COLO668 (cell line): ENCODE measurements at regions not wholly inside any gene's neighbourhood (a gene's known extent, or its start where the extent isn't known, plus 50 kb on each side); places are given as distances from the start of the nearest gene placed in this dataset.

ENCODE experiments used
- DNase-seq: peaks from one replicate; lab custom pipeline; 2025; ENCODE audit not compliant: unreplicated experiment; lab: John Stamatoyannopoulos, UW

GRCh38 chr5:125698420-125698819 lies 724.8 kb upstream of the GRAMD2B start:
- DNase-seq, result no peak

- DNase-seq, result no peak
Observed at GRCh38 chr5:125699860-125700259, 723.3 kb upstream of the GRAMD2B start.

- DNase-seq, result peak; percentile 54
Observed at GRCh38 chr5:125700380-125700861, 722.8 kb upstream of the GRAMD2B start.

GRCh38 chr5:125703616-125704015 lies 719.6 kb upstream of the GRAMD2B start:
- no peak for DNase-seq

- no peak for DNase-seq
Observed at GRCh38 chr5:125704888-125705287, 718.3 kb upstream of the GRAMD2B start.

- DNase-seq, result no peak
Observed at GRCh38 chr5:125708583-125708982, 714.6 kb upstream of the GRAMD2B start.

GRCh38 chr5:125710745-125711144 lies 712.5 kb upstream of the GRAMD2B start:
- DNase-seq, result no peak

GRCh38 chr5:125712397-125712796 lies 710.8 kb upstream of the GRAMD2B start:
- no peak for DNase-seq

- no peak for DNase-seq
Observed at GRCh38 chr5:125713109-125713805, 710.0 kb upstream of the GRAMD2B start.

GRCh38 chr5:125715216-125715615 lies 708.0 kb upstream of the GRAMD2B start:
- no peak for DNase-seq

- no peak for DNase-seq
Observed at GRCh38 chr5:125717209-125717608, 706.0 kb upstream of the GRAMD2B start.

- peak; percentile 68 for DNase-seq
Observed at GRCh38 chr5:125719681-125720347, 703.4 kb upstream of the GRAMD2B start.

- no peak for DNase-seq
Observed at GRCh38 chr5:125720348-125720685, 702.9 kb upstream of the GRAMD2B start.

- no peak for DNase-seq
Observed at GRCh38 chr5:125720721-125721120, 702.5 kb upstream of the GRAMD2B start.

- no peak for DNase-seq
Observed at GRCh38 chr5:125722550-125722949, 700.7 kb upstream of the GRAMD2B start.

- DNase-seq, result no peak
Observed at GRCh38 chr5:125725691-125726090, 697.5 kb upstream of the GRAMD2B start.

GRCh38 chr5:125743939-125744338 lies 679.3 kb upstream of the GRAMD2B start:
- DNase-seq, result no peak

- no peak for DNase-seq
Observed at GRCh38 chr5:125746917-125747316, 676.3 kb upstream of the GRAMD2B start.

GRCh38 chr5:125750147-125750860 lies 672.9 kb upstream of the GRAMD2B start:
- no peak for DNase-seq

- DNase-seq, result no peak
Observed at GRCh38 chr5:125750861-125751186, 672.4 kb upstream of the GRAMD2B start.

GRCh38 chr5:125756456-125756855 lies 666.8 kb upstream of the GRAMD2B start:
- no peak for DNase-seq

GRCh38 chr5:125766706-125767105 lies 656.5 kb upstream of the GRAMD2B start:
- no peak for DNase-seq
